HepG2 (cell line): ENCODE measurements at regions not wholly inside any gene's neighbourhood (a gene's known extent, or its start where the extent isn't known, plus 50 kb on each side); places are given as distances from the start of the nearest gene placed in this dataset.

ENCODE experiments used
- ATAC-seq: fragments of 200-7000 bp; cut with Tn5 transposase; 3 replicates; pipeline ENCODE4 v1.9.1; 2020; ENCODE audit warnings: mild to moderate bottlenecking, moderate library complexity
- BruUV-seq: library from RNA; stranded (reverse); fragments of 400-500 nt; replicated peaks from 2 replicates; lab custom pipeline; 2021; lab: Mats Ljungman, UMichigan
- CTCF ChIA-PET: fragments of 300-600 bp; formaldehyde crosslinking; extraction: SDS; loops from one replicate; lab custom pipeline; 2021; ENCODE audit warnings: low total read pairs, inconsistent platforms, low intra/inter-chr PET ratio; lab: Yijun Ruan, JAX
- POLR2A ChIA-PET: fragments of 350-600 bp; sonication (Branson Sonifier 250); formaldehyde crosslinking; loops from one replicate; lab custom pipeline; 2020; ENCODE audit warnings: antibody characterized with exemption, inconsistent platforms; lab: Yijun Ruan, JAX
- DNase-seq: peaks from one replicate; pipeline ENCODE4 v3.0.0-alpha.2; 2015; ENCODE audit warnings: low spot score
- FAIRE-seq: peaks from 3 replicates; lab custom pipeline; 2011; peaks lifted over from hg19 to GRCh38; lab: Jason Lieb, UNC
- H2AFZ ChIP-seq: one replicate; pipeline ENCODE4 v1.6.1; 2011; ENCODE audit warnings: low read length, inconsistent platforms
- H3K27ac ChIP-seq: fragments of 300-600 bp; 3 replicates; pipeline ENCODE4 v1.8.0; 2011; ENCODE audit warnings: mixed run types, mild to moderate bottlenecking, mixed read lengths, low read length, inconsistent platforms; ENCODE audit not compliant: insufficient read depth; ENCODE audit errors: extremely low read length
- H3K27me3 ChIP-seq, 2 experiments: fragments of 200-600 bp in 1 of 2; 2 replicates in 1 of 2; 3 replicates in 1 of 2; pipeline versions ENCODE4 v1.6.0 to v1.8.0; 2011; ENCODE audit warnings: low read length in 2 of 2, mild to moderate bottlenecking in 2 of 2, moderate library complexity in 2 of 2, inconsistent platforms in 1 of 2; ENCODE audit not compliant: insufficient read depth in 2 of 2, control insufficient read depth in 1 of 2
- H3K36me3 ChIP-seq, 2 experiments: fragments of 200-600 bp in 1 of 2; replicated peaks in 1 of 2; 2 replicates in 1 of 2; 3 replicates in 1 of 2; pipeline versions ENCODE4 v1.5.1 to v1.8.0; 2011; ENCODE audit warnings: low read length in 2 of 2, inconsistent platforms in 1 of 2; ENCODE audit not compliant: insufficient read depth in 2 of 2, control insufficient read depth in 1 of 2
- H3K4me1 ChIP-seq: 2 replicates; pipeline ENCODE4 v1.5.1; 2012; ENCODE audit warnings: low read length, inconsistent platforms; ENCODE audit not compliant: insufficient read depth
- H3K4me2 ChIP-seq: 2 replicates; pipeline ENCODE4 v1.6.0; 2011; ENCODE audit warnings: low read depth, low read length, inconsistent platforms
- H3K4me3 ChIP-seq, 3 experiments: fragments of 200-600 bp in 1 of 3; sonication (generic), shearing (Covaris generic) in 1 of 3; replicated peaks in 1 of 3; 2 replicates each; pipeline ENCODE4 v1.5.1; 2011 to 2016; ENCODE audit warnings: low read length in 3 of 3, inconsistent platforms in 2 of 3, low read depth in 2 of 3, mild to moderate bottlenecking in 2 of 3, control low read depth in 1 of 3, mixed read lengths in 1 of 3; ENCODE audit not compliant: insufficient read depth in 1 of 3
- H3K79me2 ChIP-seq: one replicate; pipeline ENCODE4 v1.6.1; 2011; ENCODE audit warnings: low read length, inconsistent platforms; ENCODE audit not compliant: insufficient read depth
- H3K9ac ChIP-seq: 2 replicates; pipeline ENCODE4 v1.6.0; 2011; ENCODE audit warnings: mild to moderate bottlenecking, low read depth, low read length, inconsistent platforms; ENCODE audit not compliant: insufficient read depth
- H3K9me3 ChIP-seq: 2 replicates; pipeline ENCODE4 v1.5.1; 2012; ENCODE audit warnings: mild to moderate bottlenecking, low read length
- H4K20me1 ChIP-seq: 2 replicates; pipeline ENCODE4 v1.6.0; 2011; ENCODE audit warnings: inconsistent platforms, mild to moderate bottlenecking, low read length, moderate library complexity; ENCODE audit not compliant: insufficient read depth
- FOXP4 ChIP-seq: sonication (generic); formaldehyde crosslinking; IDR thresholded peaks from 2 replicates; pipeline ENCODE4 v1.4.0; 2020; ENCODE audit warnings: missing genetic modification reagents
- HHEX ChIP-seq: IDR thresholded peaks from 2 replicates; pipeline ENCODE4 v1.6.1; 2016; ENCODE audit warnings: control low read depth
- NAIF1 ChIP-seq: sonication (generic); formaldehyde crosslinking; IDR thresholded peaks from 2 replicates; pipeline ENCODE4 v1.5.0; 2020; ENCODE audit warnings: mild to moderate bottlenecking, missing genetic modification reagents, borderline replicate concordance
- NFE2L2 ChIP-seq: fragments of 150-350 bp; IDR thresholded peaks from 2 replicates; pipeline ENCODE4 v1.6.1; 2014; ENCODE audit warnings: low read length
- PBX2 ChIP-seq: IDR thresholded peaks from 2 replicates; pipeline ENCODE4 v1.6.1; 2016; ENCODE audit warnings: control low read depth
- SATB2 ChIP-seq: sonication (generic); formaldehyde crosslinking; IDR thresholded peaks from 2 replicates; pipeline ENCODE4 v1.5.0; 2020; ENCODE audit warnings: missing genetic modification reagents
- SNAPC4 ChIP-seq: sonication (generic); formaldehyde crosslinking; IDR thresholded peaks from 2 replicates; pipeline ENCODE4 v1.4.0; 2020; ENCODE audit warnings: mild to moderate bottlenecking, missing genetic modification reagents
- SP140L ChIP-seq: sonication (generic); formaldehyde crosslinking; IDR thresholded peaks from 2 replicates; pipeline ENCODE4 v1.4.0; 2020; ENCODE audit warnings: missing genetic modification reagents, borderline replicate concordance
- TFE3 ChIP-seq: IDR thresholded peaks from 2 replicates; pipeline ENCODE4 v1.6.1; 2016
- ZNF101 ChIP-seq: sonication (generic); formaldehyde crosslinking; IDR thresholded peaks from 2 replicates; pipeline ENCODE4 v1.4.0; 2020; ENCODE audit warnings: mild to moderate bottlenecking, low read depth, missing genetic modification reagents, borderline replicate concordance
- ZNF740 ChIP-seq: sonication (generic); formaldehyde crosslinking; IDR thresholded peaks from 2 replicates; pipeline ENCODE4 v1.4.0; 2020; ENCODE audit warnings: missing genetic modification reagents
- ZSCAN21 ChIP-seq: sonication (generic); formaldehyde crosslinking; IDR thresholded peaks from 2 replicates; pipeline ENCODE4 v1.8.0; 2022; ENCODE audit warnings: mild to moderate bottlenecking, missing genetic modification reagents, moderate library complexity, borderline replicate concordance
- WGBS: methylation state at CpG from one replicate; pipeline ENCODE4 v1.1.6; 2017; ENCODE audit warnings: low lambda C conversion rate; 5-methylcytosine and 5-hydroxymethylcytosine counted together
- in situ Hi-C: cut with HindIII; loops from 2 replicates; pipeline ENCODE4 v1.10.0; 2017; ENCODE audit warnings: low pct_unique_long_range_greater_than_20kb; ENCODE audit not compliant: extremely low pct_ligation_motif_present
- intact Hi-C: fragments of 100-400 bp; cut with micrococcal nuclease; formaldehyde crosslinking; loops from one replicate; pipeline ENCODE4 v1.10.0; 2022; ENCODE audit not compliant: unreplicated experiment

GRCh38 chr3:190959077-190959476, 96.6 kb upstream of the GMNC start (continued):
- TF ChIP-seq SNAPC4 (no peak), SP140L (no peak), ZNF740 (CRISPR knock-in tag) (no peak)

- H3K27me3 ChIP-seq = no peaks in the 10 kb centered on the region
- TF ChIP-seq ZNF101 (CRISPR knock-in tag) (no peak), NFE2L2 (no peak), TFE3 (CRISPR knock-in tag) (no peak), HHEX (CRISPR knock-in tag) (no peak), FOXP4 (CRISPR knock-in tag) (no peak), SATB2 (CRISPR knock-in tag) (no peak), PBX2 (CRISPR knock-in tag) (no peak), ZSCAN21 (CRISPR knock-in tag) (no peak), NAIF1 (CRISPR knock-in tag) (no peak)
- TF ChIP-seq, all 625 proteins: peak for 0
- BruUV-seq = no TSS peak
- intact Hi-C loops (no loop called here), in situ Hi-C loops (no loop called here)
- Histone ChIP-seq H3K4me1 (no peaks in the 10 kb centered on the region), H3K9ac (no peak overlapping the region), H3K4me2 (no peak overlapping the region), H4K20me1 (no peaks in the 10 kb centered on the region), H3K4me3 (no peak overlapping the region), H3K27ac (no peak overlapping the region), H3K9me3 (no peaks in the 10 kb centered on the region), H2AFZ (no peak overlapping the region), H3K36me3 (no peaks in the 10 kb centered on the region), H3K79me2 (no peaks in the 10 kb centered on the region)
- ChIA-PET POLR2A (no interaction called here), CTCF (no interaction called here)
- FAIRE-seq (no peak), ATAC-seq (no peak), DNase-seq (no peak)
- WGBS = 4% methylated on average over 5 of the region's 5 CpGs
Measured at GRCh38 chr3:190941694-190942260, 79.3 kb upstream of the GMNC start.
